HCT116 (cell line): ENCODE measurements at regions not wholly inside any gene's neighbourhood (a gene's known extent, or its start where the extent isn't known, plus 50 kb on each side); places are given as distances from the start of the nearest gene placed in this dataset.

Source experiments
- EZH2 ChIP-seq: fragments of 200-600 bp; sonication (generic); IDR thresholded peaks from 2 replicates; pipeline ENCODE4 v1.6.1; 2017; ENCODE audit warnings: antibody characterized with exemption, mixed run types
- POLR2A ChIP-seq: IDR thresholded peaks from 2 replicates; pipeline ENCODE4 v1.7.0; 2011; ENCODE audit warnings: borderline replicate concordance; ENCODE audit not compliant: insufficient read depth, insufficient read length; ENCODE audit errors: extremely low read depth
- POLR2AphosphoS5 ChIP-seq: IDR thresholded peaks from 2 replicates; pipeline ENCODE4 v1.6.1; 2011; ENCODE audit warnings: mild to moderate bottlenecking, low read depth, low read length, moderate library complexity
- RAD21 ChIP-seq: IDR thresholded peaks from 2 replicates; pipeline ENCODE4 v1.6.1; 2012; ENCODE audit warnings: low read depth, mild to moderate bottlenecking
- SP1 ChIP-seq: IDR thresholded peaks from 2 replicates; pipeline ENCODE4 v1.6.1; 2012; ENCODE audit warnings: low read depth
- ZFX ChIP-seq: fragments of 450-650 bp; IDR thresholded peaks from 2 replicates; pipeline ENCODE4 v1.6.1; 2017
- TF ChIP-seq, protein P1 (sequence below): IDR thresholded peaks from 2 replicates; pipeline ENCODE4 v1.6.1; 2012

GRCh38 chr2:215604606-215605005 is 168.7 kb upstream of the FN1 start:
- TF ChIP-seq EZH2 (no peak), SP1 (no peak), POLR2A (no peak), ZFX (no peak), RAD21 (no peak), POLR2AphosphoS5 (no peak)
- TF ChIP-seq, protein P1, sequence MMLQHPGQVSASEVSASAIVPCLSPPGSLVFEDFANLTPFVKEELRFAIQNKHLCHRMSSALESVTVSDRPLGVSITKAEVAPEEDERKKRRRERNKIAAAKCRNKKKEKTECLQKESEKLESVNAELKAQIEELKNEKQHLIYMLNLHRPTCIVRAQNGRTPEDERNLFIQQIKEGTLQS = no peak
